IPS-18a (cell line): ENCODE measurements at regions not wholly inside any gene's neighbourhood (a gene's known extent, or its start where the extent isn't known, plus 50 kb on each side); places are given as distances from the start of the nearest gene placed in this dataset.

Experiments
- H3K27ac ChIP-seq: one replicate; pipeline ENCODE4 v1.5.1; 2013; ENCODE audit warnings: low read length
- H3K27me3 ChIP-seq: one replicate; pipeline ENCODE4 v1.6.1; 2013; ENCODE audit warnings: mild to moderate bottlenecking, low read length; ENCODE audit not compliant: control insufficient read depth, insufficient read depth
- H3K36me3 ChIP-seq: one replicate; pipeline ENCODE4 v1.6.1; 2013; ENCODE audit warnings: low read depth, low read length; ENCODE audit not compliant: control insufficient read depth
- H3K4me1 ChIP-seq: one replicate; pipeline ENCODE4 v1.6.1; 2013; ENCODE audit warnings: low read depth, low read length; ENCODE audit not compliant: control insufficient read depth
- H3K4me3 ChIP-seq: one replicate; pipeline ENCODE4 v1.5.1; 2013; ENCODE audit warnings: low read length
- H3K9ac ChIP-seq: one replicate; pipeline ENCODE4 v1.6.1; 2013; ENCODE audit warnings: mild to moderate bottlenecking, low read length, moderate library complexity
- H3K9me3 ChIP-seq: one replicate; pipeline ENCODE4 v1.6.1; 2013; ENCODE audit warnings: low read depth, low read length; ENCODE audit not compliant: control insufficient read depth

GRCh38 chr11:15509082-15509481 lies 394.4 kb downstream of the INSC start:
- Histone ChIP-seq H3K9ac (no peak overlapping the region), H3K9me3 (no peaks in the 10 kb centered on the region), H3K27me3 (no peaks in the 10 kb centered on the region), H3K4me1 (no peaks in the 10 kb centered on the region), H3K36me3 (no peaks in the 10 kb centered on the region), H3K4me3 (no peak overlapping the region), H3K27ac (no peak overlapping the region)

DNA sequence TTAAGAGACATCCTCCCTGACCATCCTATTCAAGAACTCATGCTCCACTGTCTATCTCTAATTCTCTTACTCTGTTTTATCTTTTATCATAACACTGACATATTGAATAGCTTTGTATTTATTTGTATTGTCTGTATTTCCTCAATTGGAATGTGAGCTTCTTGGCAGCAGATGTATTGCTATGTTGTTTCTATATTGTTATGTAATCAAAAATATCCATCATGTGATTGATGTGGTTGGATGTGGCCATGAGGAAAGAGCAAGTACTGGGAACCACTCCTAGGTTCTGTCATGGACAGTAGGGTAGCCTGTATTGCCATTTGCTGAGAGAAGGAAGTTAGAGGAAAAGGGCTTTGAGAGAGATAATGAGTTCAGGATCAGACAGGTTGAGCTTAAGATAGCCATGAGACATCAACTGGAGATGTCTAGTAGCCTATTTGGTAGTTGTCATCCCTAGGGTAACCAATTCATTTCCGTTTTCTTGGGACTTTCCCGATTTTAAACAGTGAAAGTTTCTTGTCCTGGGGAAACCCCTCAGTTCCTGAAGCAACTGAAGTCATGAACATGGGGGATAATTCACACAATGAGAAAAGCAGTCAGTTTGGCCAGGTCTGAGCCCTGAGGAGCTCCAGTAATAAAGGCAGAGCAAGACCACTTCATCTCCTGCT lies 404.5 kb downstream of the INSC start:
- Histone ChIP-seq H3K27ac (no peak overlapping the region), H3K36me3 (no peaks in the 10 kb centered on the region), H3K9ac (no peak overlapping the region), H3K27me3 (no peaks in the 10 kb centered on the region), H3K9me3 (peaks cover 3% of the 10 kb centered on the region), H3K4me1 (peaks cover 4% of the 10 kb centered on the region), H3K4me3 (no peak overlapping the region)

- Histone ChIP-seq H3K9me3 (peaks cover 3% of the 10 kb centered on the region), H3K36me3 (no peaks in the 10 kb centered on the region), H3K27ac (no peak overlapping the region), H3K4me3 (no peak overlapping the region), H3K27me3 (no peaks in the 10 kb centered on the region), H3K9ac (no peak overlapping the region), H3K4me1 (peaks cover 4% of the 10 kb centered on the region)
Observed at GRCh38 chr11:15519911-15520310, 405.2 kb downstream of the INSC start.

- H3K9me3 ChIP-seq: no peaks in the 10 kb centered on the region
- no peaks in the 10 kb centered on the region for H3K36me3 ChIP-seq
- H3K4me3 ChIP-seq: no peak overlapping the region
- H3K27ac ChIP-seq: no peak overlapping the region
- peaks cover 4% of the 10 kb centered on the region for H3K4me1 ChIP-seq
- H3K27me3 ChIP-seq: no peaks in the 10 kb centered on the region
- no peak overlapping the region for H3K9ac ChIP-seq
Observed at GRCh38 chr11:15523543-15523942, 408.8 kb downstream of the INSC start.

DNA sequence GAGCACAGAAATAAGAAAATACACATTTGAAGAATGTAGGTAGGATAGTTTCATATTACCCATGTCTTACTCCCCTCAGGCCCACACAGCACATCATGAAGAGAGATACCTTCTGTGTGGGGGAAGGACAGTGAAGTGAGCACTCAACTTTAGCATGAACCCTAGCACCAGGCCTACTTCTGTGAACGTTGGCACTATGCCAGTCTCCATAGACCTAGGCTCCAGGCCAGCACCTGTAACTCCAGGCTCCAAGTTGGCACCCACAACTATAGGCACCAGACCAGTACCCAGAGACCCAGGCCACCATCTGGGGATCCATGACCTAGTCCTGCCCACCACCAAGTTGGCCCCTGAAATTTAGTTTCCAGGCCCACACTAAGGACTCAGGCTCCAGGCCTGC lies 410.9 kb downstream of the INSC start:
- Histone ChIP-seq H3K9me3 (no peaks in the 10 kb centered on the region), H3K27ac (no peak overlapping the region), H3K9ac (no peak overlapping the region), H3K4me1 (no peaks in the 10 kb centered on the region), H3K36me3 (no peaks in the 10 kb centered on the region), H3K4me3 (no peak overlapping the region), H3K27me3 (no peaks in the 10 kb centered on the region)

DNA sequence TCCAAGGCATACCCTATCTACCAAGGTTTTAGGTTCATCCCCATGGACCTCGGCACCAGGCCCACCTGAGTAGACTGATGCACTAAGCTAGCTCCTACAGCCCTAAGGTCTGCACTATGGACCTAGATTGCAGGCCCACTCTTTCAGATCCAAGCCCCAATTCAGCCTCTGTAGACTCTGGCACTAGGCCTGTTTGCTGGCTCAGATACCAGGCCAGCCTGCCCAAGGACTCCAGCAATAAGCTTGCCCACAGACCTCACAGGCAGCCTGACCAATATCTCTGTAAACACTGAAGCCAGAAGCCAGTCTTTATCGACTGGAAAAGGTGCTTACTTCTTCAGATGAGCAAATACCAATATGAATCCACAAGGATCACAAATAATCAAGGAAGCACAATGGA lies 411.3 kb downstream of the INSC start:
- Histone ChIP-seq H3K27me3 (no peaks in the 10 kb centered on the region), H3K4me1 (no peaks in the 10 kb centered on the region), H3K36me3 (no peaks in the 10 kb centered on the region), H3K9me3 (no peaks in the 10 kb centered on the region), H3K4me3 (no peak overlapping the region), H3K9ac (no peak overlapping the region), H3K27ac (no peak overlapping the region)

- no peak overlapping the region for H3K9ac ChIP-seq
- H3K27ac ChIP-seq: no peak overlapping the region
- H3K4me1 ChIP-seq: no peaks in the 10 kb centered on the region
- no peaks in the 10 kb centered on the region for H3K9me3 ChIP-seq
- no peaks in the 10 kb centered on the region for H3K27me3 ChIP-seq
- no peak overlapping the region for H3K4me3 ChIP-seq
- H3K36me3 ChIP-seq: no peaks in the 10 kb centered on the region
Observed at GRCh38 chr11:15526859-15527450, 412.2 kb downstream of the INSC start.

DNA sequence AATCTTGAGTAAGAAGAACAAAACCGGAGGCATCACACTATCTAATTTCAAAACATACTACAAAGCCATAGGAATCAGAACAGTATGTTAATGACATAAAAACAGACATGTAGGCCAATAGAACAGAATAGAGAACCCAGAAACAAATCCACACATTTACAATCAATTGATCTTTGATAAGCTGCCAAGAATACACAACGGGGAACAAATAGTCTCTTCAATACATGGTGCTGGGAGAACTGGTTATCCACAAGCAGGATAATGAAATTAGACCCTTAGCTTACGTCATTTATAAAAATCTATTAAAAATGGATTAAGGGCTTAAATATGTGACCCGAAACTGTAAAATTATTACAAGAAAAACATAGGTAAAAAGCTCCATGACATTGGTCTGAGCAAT lies 417.7 kb downstream of the INSC start:
- H3K27ac ChIP-seq: no peak overlapping the region
- no peak overlapping the region for H3K4me3 ChIP-seq
- no peaks in the 10 kb centered on the region for H3K27me3 ChIP-seq
- H3K9me3 ChIP-seq: no peaks in the 10 kb centered on the region
- H3K4me1 ChIP-seq: no peaks in the 10 kb centered on the region
- no peaks in the 10 kb centered on the region for H3K36me3 ChIP-seq
- no peak overlapping the region for H3K9ac ChIP-seq

GRCh38 chr11:15534266-15534665 lies 419.5 kb downstream of the INSC start:
- Histone ChIP-seq H3K36me3 (no peaks in the 10 kb centered on the region), H3K9ac (no peak overlapping the region), H3K4me3 (no peak overlapping the region), H3K27me3 (no peaks in the 10 kb centered on the region), H3K27ac (no peak overlapping the region), H3K9me3 (no peaks in the 10 kb centered on the region), H3K4me1 (no peaks in the 10 kb centered on the region)

- H3K9ac ChIP-seq: no peak overlapping the region
Observed at GRCh38 chr11:15535414-15535813, 420.7 kb downstream of the INSC start.

GRCh38 chr11:15536438-15536837 lies 421.7 kb downstream of the INSC start:
- Histone ChIP-seq H3K4me3 (no peak overlapping the region), H3K36me3 (no peaks in the 10 kb centered on the region), H3K9me3 (no peaks in the 10 kb centered on the region), H3K4me1 (no peaks in the 10 kb centered on the region), H3K27me3 (no peaks in the 10 kb centered on the region), H3K27ac (no peak overlapping the region), H3K9ac (no peak overlapping the region)

More at GRCh38 chr11:15535414-15535813, 420.7 kb downstream of the INSC start:
- Histone ChIP-seq H3K36me3 (no peaks in the 10 kb centered on the region), H3K9me3 (no peaks in the 10 kb centered on the region), H3K4me3 (no peak overlapping the region), H3K27me3 (no peaks in the 10 kb centered on the region), H3K27ac (no peak overlapping the region), H3K4me1 (no peaks in the 10 kb centered on the region)

GRCh38 chr11:15539645-15540044 lies 424.9 kb downstream of the INSC start:
- no peaks in the 10 kb centered on the region for H3K36me3 ChIP-seq
- H3K9me3 ChIP-seq: no peaks in the 10 kb centered on the region
- H3K27me3 ChIP-seq: no peaks in the 10 kb centered on the region
- H3K27ac ChIP-seq: no peak overlapping the region
- no peak overlapping the region for H3K4me3 ChIP-seq
- H3K9ac ChIP-seq: no peak overlapping the region
- no peaks in the 10 kb centered on the region for H3K4me1 ChIP-seq
